SJSA1 (cell line): ENCODE measurements at regions not wholly inside any gene's neighbourhood (a gene's known extent, or its start where the extent isn't known, plus 50 kb on each side); places are given as distances from the start of the nearest gene placed in this dataset.

ENCODE experiments used
- DNase-seq, 2 experiments: peaks; one replicate each; pipeline ENCODE4 v3.0.0-alpha.2; 2015 to 2020; ENCODE audit warnings: low spot score in 2 of 2, low read depth in 1 of 2
- H3K27ac ChIP-seq: fragments of 250-450 bp; sonication (Bioruptor Pico); 2 replicates; pipeline ENCODE4 v1.5.1; 2020; ENCODE audit warnings: mild to moderate bottlenecking, moderate library complexity
- H3K27me3 ChIP-seq: fragments of 250-450 bp; sonication (Bioruptor Pico); replicated peaks from 2 replicates; pipeline ENCODE4 v1.5.1; 2020; ENCODE audit warnings: mild to moderate bottlenecking, moderate library complexity
- H3K36me3 ChIP-seq: fragments of 250-450 bp; sonication (Bioruptor Pico); 2 replicates; pipeline ENCODE4 v1.5.1; 2020; ENCODE audit warnings: mild to moderate bottlenecking
- H3K4me1 ChIP-seq: fragments of 250-450 bp; sonication (Bioruptor Pico); replicated peaks from 2 replicates; pipeline ENCODE4 v1.6.1; 2021; ENCODE audit warnings: mild to moderate bottlenecking
- H3K4me3 ChIP-seq: fragments of 250-450 bp; sonication (Bioruptor Pico); 2 replicates; pipeline ENCODE4 v1.5.1; 2020; ENCODE audit warnings: mild to moderate bottlenecking
- H3K9me3 ChIP-seq: fragments of 250-450 bp; sonication (Bioruptor Pico); replicated peaks from 2 replicates; pipeline ENCODE4 v1.5.1; 2020; ENCODE audit warnings: mild to moderate bottlenecking

- H3K27me3 ChIP-seq: no peaks in the 10 kb centered on the region
- no peak overlapping the region for H3K27ac ChIP-seq
- no peaks in the 10 kb centered on the region for H3K4me1 ChIP-seq
Observed at GRCh38 chr9:73565833-73566465, 414.3 kb downstream of the ANXA1 start.

GRCh38 chr9:73566627-73567026, 415.0 kb downstream of the ANXA1 start:
- no peaks in the 10 kb centered on the region for H3K27me3 ChIP-seq
- H3K36me3 ChIP-seq: no peaks in the 10 kb centered on the region
- no peak overlapping the region for H3K4me3 ChIP-seq
- H3K4me1 ChIP-seq: no peaks in the 10 kb centered on the region
- H3K9me3 ChIP-seq: no peaks in the 10 kb centered on the region
- no peak overlapping the region for H3K27ac ChIP-seq
- no peak for DNase-seq

More at GRCh38 chr9:73565833-73566465, 414.3 kb downstream of the ANXA1 start:
- H3K9me3 ChIP-seq: no peaks in the 10 kb centered on the region
- H3K36me3 ChIP-seq: no peaks in the 10 kb centered on the region
- DNase-seq: peak in 1 of 2 experiments; percentile 8
- no peak overlapping the region for H3K4me3 ChIP-seq

- no peak overlapping the region for H3K27ac ChIP-seq
- no peak for DNase-seq
- H3K4me1 ChIP-seq: no peaks in the 10 kb centered on the region
- H3K27me3 ChIP-seq: no peaks in the 10 kb centered on the region
- no peak overlapping the region for H3K4me3 ChIP-seq
- no peaks in the 10 kb centered on the region for H3K9me3 ChIP-seq
- no peaks in the 10 kb centered on the region for H3K36me3 ChIP-seq
Observed at GRCh38 chr9:73573235-73573634, 421.6 kb downstream of the ANXA1 start.

- Histone ChIP-seq H3K4me1 (no peaks in the 10 kb centered on the region), H3K27ac (no peak overlapping the region), H3K27me3 (0 out of 2 replicates have a peak, but pooled peaks cover 2% of the 10 kb centered on the region), H3K36me3 (no peaks in the 10 kb centered on the region), H3K4me3 (no peak overlapping the region), H3K9me3 (no peaks in the 10 kb centered on the region)
- DNase-seq: no peak
Observed at GRCh38 chr9:73575101-73576060, 423.7 kb downstream of the ANXA1 start.

GRCh38 chr9:73577848-73578247, 426.2 kb downstream of the ANXA1 start:
- no peaks in the 10 kb centered on the region for H3K36me3 ChIP-seq
- H3K27ac ChIP-seq: no peak overlapping the region
- no peak overlapping the region for H3K4me3 ChIP-seq
- 0 out of 2 replicates have a peak, but pooled peaks cover 2% of the 10 kb centered on the region for H3K27me3 ChIP-seq
- no peaks in the 10 kb centered on the region for H3K4me1 ChIP-seq
- no peaks in the 10 kb centered on the region for H3K9me3 ChIP-seq
- no peak for DNase-seq

- no peaks in the 10 kb centered on the region for H3K9me3 ChIP-seq
- H3K27me3 ChIP-seq: 0 out of 2 replicates have a peak, but pooled peaks cover 2% of the 10 kb centered on the region
- H3K27ac ChIP-seq: no peak overlapping the region
- H3K36me3 ChIP-seq: no peaks in the 10 kb centered on the region
- DNase-seq: no peak
- no peak overlapping the region for H3K4me3 ChIP-seq
- no peaks in the 10 kb centered on the region for H3K4me1 ChIP-seq
Observed at GRCh38 chr9:73579823-73580222, 428.2 kb downstream of the ANXA1 start.

GRCh38 chr9:73583576-73583975, 431.9 kb downstream of the ANXA1 start:
- Histone ChIP-seq H3K27ac (no peak overlapping the region), H3K4me3 (no peak overlapping the region), H3K9me3 (no peaks in the 10 kb centered on the region), H3K36me3 (no peaks in the 10 kb centered on the region), H3K27me3 (0 out of 2 replicates have a peak, but pooled peaks cover 2% of the 10 kb centered on the region), H3K4me1 (no peaks in the 10 kb centered on the region)
- no peak for DNase-seq

GRCh38 chr9:73595036-73595545, 443.4 kb downstream of the ANXA1 start:
- Histone ChIP-seq H3K4me1 (no peaks in the 10 kb centered on the region), H3K9me3 (no peaks in the 10 kb centered on the region), H3K27me3 (0 out of 2 replicates have a peak, but pooled peaks cover 4% of the 10 kb centered on the region), H3K36me3 (no peaks in the 10 kb centered on the region), H3K4me3 (no peak overlapping the region), H3K27ac (no peak overlapping the region)
- DNase-seq: no peak

GRCh38 chr9:73596321-73596720, 444.7 kb downstream of the ANXA1 start:
- Histone ChIP-seq H3K4me3 (no peak overlapping the region), H3K4me1 (no peaks in the 10 kb centered on the region), H3K9me3 (no peaks in the 10 kb centered on the region), H3K27ac (no peak overlapping the region), H3K27me3 (0 out of 2 replicates have a peak, but pooled peaks cover 4% of the 10 kb centered on the region), H3K36me3 (no peaks in the 10 kb centered on the region)
- DNase-seq: no peak

GRCh38 chr9:73597039-73597438, 445.4 kb downstream of the ANXA1 start:
- DNase-seq: no peak
- Histone ChIP-seq H3K27me3 (0 out of 2 replicates have a peak, but pooled peaks cover 4% of the 10 kb centered on the region), H3K9me3 (no peaks in the 10 kb centered on the region), H3K27ac (no peak overlapping the region), H3K4me1 (no peaks in the 10 kb centered on the region), H3K36me3 (no peaks in the 10 kb centered on the region), H3K4me3 (no peak overlapping the region)

GRCh38 chr9:73597771-73598170, 446.1 kb downstream of the ANXA1 start:
- Histone ChIP-seq H3K4me1 (no peaks in the 10 kb centered on the region), H3K9me3 (no peaks in the 10 kb centered on the region), H3K27me3 (0 out of 2 replicates have a peak, but pooled peaks cover 4% of the 10 kb centered on the region), H3K36me3 (no peaks in the 10 kb centered on the region), H3K27ac (no peak overlapping the region), H3K4me3 (no peak overlapping the region)
- DNase-seq: no peak

GRCh38 chr9:73609381-73609780, 457.7 kb downstream of the ANXA1 start:
- Histone ChIP-seq H3K36me3 (no peaks in the 10 kb centered on the region), H3K27me3 (no peaks in the 10 kb centered on the region), H3K27ac (no peak overlapping the region), H3K9me3 (no peaks in the 10 kb centered on the region), H3K4me3 (no peak overlapping the region), H3K4me1 (no peaks in the 10 kb centered on the region)
- DNase-seq: no peak

- H3K4me3 ChIP-seq: no peak overlapping the region
- no peak overlapping the region for H3K27ac ChIP-seq
- DNase-seq: no peak
- no peaks in the 10 kb centered on the region for H3K27me3 ChIP-seq
- H3K36me3 ChIP-seq: no peaks in the 10 kb centered on the region
- no peaks in the 10 kb centered on the region for H3K4me1 ChIP-seq
- H3K9me3 ChIP-seq: no peaks in the 10 kb centered on the region
Observed at GRCh38 chr9:73611032-73611431, 459.4 kb downstream of the ANXA1 start.
